Natural killer cell (primary cell): ENCODE measurements at regions not wholly inside any gene's neighbourhood (a gene's known extent, or its start where the extent isn't known, plus 50 kb on each side); places are given as distances from the start of the nearest gene placed in this dataset.

Experiments used
- ATAC-seq, 3 donors: fragments of 150-1000 bp in 2 of 3; fragments of 200-7000 bp in 1 of 3; cut with Tn5 transposase; 1 replicate in 1 of 3; 2 replicates in 2 of 3; pipeline ENCODE4 v1.10.0; 2021; ENCODE audit warnings: mild to moderate bottlenecking in 2 of 3, moderate library complexity in 2 of 3
- DNase-seq, 2 donors: peaks; one replicate each; pipeline versions ENCODE4 v3.0.0 to v3.0.0-alpha.2; 2013 to 2021; ENCODE audit warnings: mixed read lengths in 1 of 2
- H3K27ac ChIP-seq: one replicate; pipeline ENCODE4 v1.5.1; 2013; ENCODE audit warnings: mild to moderate bottlenecking, low read length
- H3K27me3 ChIP-seq: one replicate; pipeline ENCODE4 v1.6.1; 2013; ENCODE audit warnings: low read length; ENCODE audit not compliant: control insufficient read depth, insufficient read depth
- H3K36me3 ChIP-seq: one replicate; pipeline ENCODE4 v1.6.1; 2013; ENCODE audit warnings: low read length; ENCODE audit not compliant: control insufficient read depth, insufficient read depth
- H3K4me1 ChIP-seq: one replicate; pipeline ENCODE4 v1.6.1; 2013; ENCODE audit warnings: low read length; ENCODE audit not compliant: control insufficient read depth, insufficient read depth
- H3K4me3 ChIP-seq: one replicate; pipeline ENCODE4 v1.5.1; 2013; ENCODE audit warnings: low read length
- H3K9me3 ChIP-seq: one replicate; pipeline ENCODE4 v1.6.1; 2013; ENCODE audit warnings: low read length; ENCODE audit not compliant: control insufficient read depth, insufficient read depth
- H3K27ac Mint-ChIP-seq, 2 donors: one replicate each; pipeline ENCODE4 v1.8.0; 2022; ENCODE audit warnings: mild to moderate bottlenecking in 2 of 2, mixed read lengths in 2 of 2, moderate library complexity in 1 of 2
- H3K27me3 Mint-ChIP-seq, 2 donors: one replicate each; pipeline ENCODE4 v1.8.0; 2022; ENCODE audit warnings: low read depth in 2 of 2, mixed read lengths in 2 of 2
- H3K36me3 Mint-ChIP-seq: one replicate; pipeline ENCODE4 v1.8.0; 2022; ENCODE audit warnings: mixed read lengths
- H3K4me1 Mint-ChIP-seq, 2 donors: one replicate each; pipeline ENCODE4 v1.8.0; 2022; ENCODE audit warnings: mixed read lengths in 2 of 2
- H3K4me3 Mint-ChIP-seq: one replicate; pipeline ENCODE4 v1.8.0; 2022; ENCODE audit warnings: mild to moderate bottlenecking, moderate library complexity, mixed read lengths
- H3K9me3 Mint-ChIP-seq, 2 donors: one replicate each; pipeline ENCODE4 v1.8.0; 2022; ENCODE audit warnings: mixed read lengths in 2 of 2
- WGBS: methylation state at CpG from one replicate; pipeline ENCODE4 v1.1.7; 2013; ENCODE audit warnings: missing lambda C conversion rate; ENCODE audit not compliant: insufficient coverage; 5-methylcytosine and 5-hydroxymethylcytosine counted together
- intact Hi-C: fragments of 100-400 bp; cut with micrococcal nuclease; formaldehyde crosslinking; loops from one replicate; pipeline ENCODE4 v1.14.2; 2022
- TF ChIP-seq, protein P1 (sequence below): fragments of 200-600 bp; IDR thresholded peaks from one replicate; pipeline ENCODE4 v1.8.0; 2022; ENCODE audit warnings: antibody characterized with exemption

DNA sequence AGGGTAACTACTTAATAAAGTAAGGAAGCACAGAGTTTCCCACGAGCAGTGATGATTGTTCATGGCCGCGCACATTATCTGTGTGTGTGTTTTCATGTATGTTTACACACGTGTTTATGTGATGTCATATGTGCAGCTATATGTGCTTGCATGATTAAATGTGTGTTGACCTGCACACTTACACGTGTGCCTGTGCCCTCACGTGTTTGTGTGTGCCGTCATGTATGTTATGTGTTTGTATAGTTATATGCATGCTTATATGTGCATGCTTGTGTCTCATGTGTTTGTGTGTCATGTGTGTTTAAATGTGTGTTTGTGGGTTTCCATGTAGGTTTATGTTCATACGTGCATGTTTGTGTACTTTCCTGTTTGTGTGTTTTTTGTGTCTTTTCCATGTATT lies 782.3 kb downstream of the GALR1 start:
- Histone ChIP-seq H3K4me1 (no peaks in the 10 kb centered on the region), H3K27me3 (no peaks in the 10 kb centered on the region), H3K4me3 (no peak overlapping the region), H3K9me3 (no peaks in the 10 kb centered on the region), H3K36me3 (no peaks in the 10 kb centered on the region), H3K27ac (no peak overlapping the region)
- TF ChIP-seq, protein P1, sequence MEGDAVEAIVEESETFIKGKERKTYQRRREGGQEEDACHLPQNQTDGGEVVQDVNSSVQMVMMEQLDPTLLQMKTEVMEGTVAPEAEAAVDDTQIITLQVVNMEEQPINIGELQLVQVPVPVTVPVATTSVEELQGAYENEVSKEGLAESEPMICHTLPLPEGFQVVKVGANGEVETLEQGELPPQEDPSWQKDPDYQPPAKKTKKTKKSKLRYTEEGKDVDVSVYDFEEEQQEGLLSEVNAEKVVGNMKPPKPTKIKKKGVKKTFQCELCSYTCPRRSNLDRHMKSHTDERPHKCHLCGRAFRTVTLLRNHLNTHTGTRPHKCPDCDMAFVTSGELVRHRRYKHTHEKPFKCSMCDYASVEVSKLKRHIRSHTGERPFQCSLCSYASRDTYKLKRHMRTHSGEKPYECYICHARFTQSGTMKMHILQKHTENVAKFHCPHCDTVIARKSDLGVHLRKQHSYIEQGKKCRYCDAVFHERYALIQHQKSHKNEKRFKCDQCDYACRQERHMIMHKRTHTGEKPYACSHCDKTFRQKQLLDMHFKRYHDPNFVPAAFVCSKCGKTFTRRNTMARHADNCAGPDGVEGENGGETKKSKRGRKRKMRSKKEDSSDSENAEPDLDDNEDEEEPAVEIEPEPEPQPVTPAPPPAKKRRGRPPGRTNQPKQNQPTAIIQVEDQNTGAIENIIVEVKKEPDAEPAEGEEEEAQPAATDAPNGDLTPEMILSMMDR, result no peak
- ATAC-seq (no peak), DNase-seq (no peak)
- H3K27ac Mint-ChIP-seq, result no peak overlapping the region
- H3K36me3 Mint-ChIP-seq, result no peaks in the 10 kb centered on the region
- no peak overlapping the region for H3K4me3 Mint-ChIP-seq
- peaks cover 3% of the 10 kb centered on the region in 2 donors for H3K9me3 Mint-ChIP-seq
- intact Hi-C loops, result no loop called here
- no peaks in the 10 kb centered on the region for H3K4me1 Mint-ChIP-seq
- WGBS, result 91% methylated on average over 8 of the region's 8 CpGs
- H3K27me3 Mint-ChIP-seq, result no peaks in the 10 kb centered on the region

DNA sequence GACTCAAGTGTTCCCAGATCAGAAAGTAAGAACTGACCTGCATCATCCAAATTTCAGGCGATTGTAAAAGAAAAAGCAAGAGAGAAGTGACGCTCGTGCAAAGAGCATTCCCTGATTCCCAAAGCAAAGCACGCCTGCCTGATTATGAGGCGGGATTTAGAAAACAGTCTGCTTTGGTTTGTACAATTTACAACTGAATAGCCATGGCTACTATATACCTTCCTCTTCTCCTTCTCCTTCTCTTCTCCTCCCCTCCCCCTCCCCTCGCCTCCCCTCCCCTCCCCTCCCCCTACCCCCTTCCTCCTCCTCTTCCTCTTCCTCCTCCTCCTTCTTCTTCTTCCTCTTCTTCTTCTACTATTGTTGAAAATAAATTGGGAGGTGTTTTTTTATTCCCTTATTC lies 782.9 kb downstream of the GALR1 start:
- no peaks in the 10 kb centered on the region for H3K27me3 ChIP-seq
- H3K9me3 ChIP-seq, result no peaks in the 10 kb centered on the region
- no peak for ATAC-seq
- DNase-seq, result no peak
- H3K4me3 ChIP-seq, result no peak overlapping the region
- no peak overlapping the region for H3K27ac ChIP-seq
- Mint-ChIP-seq H3K27ac (no peak overlapping the region), H3K4me3 (no peak overlapping the region), H3K9me3 (peaks cover 3% of the 10 kb centered on the region in 2 donors), H3K36me3 (no peaks in the 10 kb centered on the region), H3K27me3 (no peaks in the 10 kb centered on the region), H3K4me1 (no peaks in the 10 kb centered on the region)
- H3K4me1 ChIP-seq, result no peaks in the 10 kb centered on the region
- TF ChIP-seq, protein P1, result no peak
- H3K36me3 ChIP-seq, result no peaks in the 10 kb centered on the region
- 94% methylated on average over 5 of the region's 6 CpGs for WGBS
- intact Hi-C loops, result no loop called here

DNA sequence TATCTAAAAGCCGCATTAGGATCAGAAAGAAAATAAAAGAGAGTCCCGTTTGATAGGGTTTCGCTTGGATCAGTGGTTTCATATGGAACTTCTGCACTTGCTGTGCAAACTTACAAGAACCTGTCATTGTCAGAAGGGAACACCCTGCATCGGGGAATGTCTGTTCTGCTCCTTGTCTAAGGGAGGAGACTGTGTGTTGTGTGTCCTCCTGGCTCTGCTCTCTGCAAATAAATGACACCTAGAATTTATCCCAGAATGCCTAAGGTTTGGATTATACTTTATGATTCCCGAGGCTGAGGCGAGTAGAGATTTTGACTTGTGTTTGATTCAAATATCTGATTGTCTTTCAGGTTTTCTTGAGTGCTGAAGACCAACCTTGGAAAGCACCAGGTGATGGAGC lies 785.1 kb downstream of the GALR1 start:
- H3K4me3 Mint-ChIP-seq, result no peak overlapping the region
- WGBS, result 90% methylated on average over 6 of the region's 6 CpGs
- H3K4me3 ChIP-seq, result no peak overlapping the region
- no peaks in the 10 kb centered on the region for H3K36me3 ChIP-seq
- H3K4me1 Mint-ChIP-seq, result no peaks in the 10 kb centered on the region
- no peaks in the 10 kb centered on the region for H3K4me1 ChIP-seq
- H3K9me3 ChIP-seq, result no peaks in the 10 kb centered on the region
- H3K27me3 ChIP-seq, result no peaks in the 10 kb centered on the region
- intact Hi-C loops, result no loop called here
- ATAC-seq (no peak), DNase-seq (no peak)
- H3K9me3 Mint-ChIP-seq, result peaks cover 3% of the 10 kb centered on the region in 2 donors
- H3K27ac Mint-ChIP-seq, result no peak overlapping the region
- H3K27ac ChIP-seq, result no peak overlapping the region
- H3K27me3 Mint-ChIP-seq, result no peaks in the 10 kb centered on the region
- TF ChIP-seq, protein P1, result no peak
- no peaks in the 10 kb centered on the region for H3K36me3 Mint-ChIP-seq

DNA sequence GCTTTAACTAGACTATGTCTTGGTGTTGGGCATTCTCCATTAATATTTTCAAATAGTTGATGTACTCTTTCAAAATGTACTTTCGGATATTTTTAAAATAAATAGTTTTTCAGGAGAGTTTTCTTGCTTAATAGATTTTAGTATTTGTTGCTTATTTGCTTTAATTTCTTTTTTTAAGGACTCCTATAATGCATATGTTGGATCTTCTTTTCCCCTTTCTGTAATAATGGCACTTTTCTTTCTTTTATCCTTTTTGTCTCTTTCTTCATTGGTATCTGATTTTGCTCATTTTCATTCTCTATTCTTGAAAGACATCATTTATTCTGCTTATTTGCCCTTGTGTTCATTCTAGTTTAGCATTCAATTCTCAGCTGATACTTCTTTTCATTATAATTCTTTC lies 791.6 kb downstream of the GALR1 start:
- Mint-ChIP-seq H3K27ac (no peak overlapping the region), H3K36me3 (no peaks in the 10 kb centered on the region), H3K4me1 (no peaks in the 10 kb centered on the region), H3K9me3 (peaks cover 4 to 5% of the 10 kb centered on the region in 2 donors), H3K4me3 (no peak overlapping the region), H3K27me3 (no peaks in the 10 kb centered on the region)
- Histone ChIP-seq H3K27ac (no peak overlapping the region), H3K4me1 (no peaks in the 10 kb centered on the region), H3K9me3 (no peaks in the 10 kb centered on the region), H3K36me3 (no peaks in the 10 kb centered on the region), H3K27me3 (no peaks in the 10 kb centered on the region), H3K4me3 (no peak overlapping the region)
- intact Hi-C loops, result no loop called here
- TF ChIP-seq, protein P1, result no peak
- ATAC-seq, result no peak
- DNase-seq, result no peak
- WGBS, result no CpG with 5 or more reads among the region's 1 CpG
